ENCODE measurements at regions not wholly inside any gene's neighbourhood (a gene's known extent, or its start where the extent isn't known, plus 50 kb on each side); places are given as distances from the start of the nearest gene placed in this dataset.

- DNase-seq (ENCODE audit: low spot score), result no peak
Observed at GRCh38 chr5:40385544-40385943, 294.2 kb upstream of the PTGER4 start.

GRCh38 chr5:40384782-40385390, 294.8 kb upstream of the PTGER4 start:
- no peak for DNase-seq (ENCODE audit: low spot score)

- peak; percentile 38 for DNase-seq (ENCODE audit: low spot score)
Observed at GRCh38 chr5:40383749-40384651, 295.7 kb upstream of the PTGER4 start.

GRCh38 chr5:40381676-40382363, 297.9 kb upstream of the PTGER4 start:
- DNase-seq (ENCODE audit: low spot score), result no peak

GRCh38 chr5:40381016-40381415, 298.7 kb upstream of the PTGER4 start:
- no peak for DNase-seq (ENCODE audit: low spot score)

- DNase-seq (ENCODE audit: low spot score), result peak; percentile 51
Observed at GRCh38 chr5:40378396-40379177, 301.1 kb upstream of the PTGER4 start.

- DNase-seq (ENCODE audit: low spot score), result no peak
Observed at GRCh38 chr5:40376566-40376965, 303.1 kb upstream of the PTGER4 start.

- DNase-seq (ENCODE audit: low spot score), result no peak
Observed at GRCh38 chr5:40374853-40375252, 304.9 kb upstream of the PTGER4 start.

- DNase-seq (ENCODE audit: low spot score), result no peak
Observed at GRCh38 chr5:40368200-40368599, 311.5 kb upstream of the PTGER4 start.

- peak; percentile 46 for DNase-seq (ENCODE audit: low spot score)
Observed at GRCh38 chr5:40367255-40367654, 312.5 kb upstream of the PTGER4 start.

GRCh38 chr5:40365342-40366330, 314.1 kb upstream of the PTGER4 start:
- DNase-seq (ENCODE audit: low spot score), result no peak

GRCh38 chr5:40364441-40364840, 315.3 kb upstream of the PTGER4 start:
- DNase-seq (ENCODE audit: low spot score), result no peak

- peak; percentile 39 for DNase-seq (ENCODE audit: low spot score)
Observed at GRCh38 chr5:40361378-40361777, 318.3 kb upstream of the PTGER4 start.

GRCh38 chr5:40360685-40361084, 319.0 kb upstream of the PTGER4 start:
- DNase-seq (ENCODE audit: low spot score), result no peak

GRCh38 chr5:40359832-40360231, 319.9 kb upstream of the PTGER4 start:
- DNase-seq (ENCODE audit: low spot score), result no peak

- no peak for DNase-seq (ENCODE audit: low spot score)
Observed at GRCh38 chr5:40359093-40359492, 320.6 kb upstream of the PTGER4 start.

- no peak for DNase-seq (ENCODE audit: low spot score)
Observed at GRCh38 chr5:40356248-40356647, 323.5 kb upstream of the PTGER4 start.

GRCh38 chr5:40355846-40356245, 323.9 kb upstream of the PTGER4 start:
- DNase-seq (ENCODE audit: low spot score), result no peak

- no peak for DNase-seq (ENCODE audit: low spot score)
Observed at GRCh38 chr5:40355181-40355580, 324.5 kb upstream of the PTGER4 start.

GRCh38 chr5:40354171-40354570, 325.5 kb upstream of the PTGER4 start:
- no peak for DNase-seq (ENCODE audit: low spot score)

GRCh38 chr5:40353442-40353841, 326.3 kb upstream of the PTGER4 start:
- no peak for DNase-seq (ENCODE audit: low spot score)
